Neural progenitor cell (in vitro differentiated cells): ENCODE measurements at regions not wholly inside any gene's neighbourhood (a gene's known extent, or its start where the extent isn't known, plus 50 kb on each side); places are given as distances from the start of the nearest gene placed in this dataset.

Experiments used
- DNase-seq: peaks from one replicate; pipeline ENCODE4 v3.0.0-alpha.2; 2016; ENCODE audit warnings: low spot score
- H2AFZ ChIP-seq: fragments of 200-600 bp; sonication (generic); replicated peaks from 2 replicates; pipeline ENCODE4 v1.6.1; 2016; ENCODE audit warnings: antibody characterized with exemption
- H3F3A ChIP-seq: fragments of 200-600 bp; sonication (generic); 2 replicates; pipeline ENCODE4 v1.6.1; 2016; ENCODE audit warnings: antibody characterized with exemption, low read depth
- H3K27ac ChIP-seq: fragments of 200-600 bp; sonication (generic); 2 replicates; pipeline ENCODE4 v1.5.1; 2016; ENCODE audit warnings: mild to moderate bottlenecking
- H3K27me3 ChIP-seq: fragments of 200-600 bp; sonication (generic); 2 replicates; pipeline ENCODE4 v1.6.1; 2016; ENCODE audit warnings: mild to moderate bottlenecking, moderate library complexity
- H3K36me3 ChIP-seq: fragments of 200-600 bp; sonication (generic); 2 replicates; pipeline ENCODE4 v1.5.1; 2016
- H3K4me1 ChIP-seq: fragments of 200-600 bp; sonication (generic); 2 replicates; pipeline ENCODE4 v1.6.1; 2016; ENCODE audit warnings: mixed run types
- H3K4me2 ChIP-seq: fragments of 200-600 bp; sonication (generic); 2 replicates; pipeline ENCODE4 v1.6.1; 2016
- H3K4me3 ChIP-seq: fragments of 200-600 bp; sonication (generic); 2 replicates; pipeline ENCODE4 v1.5.1; 2016
- H3K79me2 ChIP-seq: fragments of 200-600 bp; sonication (generic); 2 replicates; pipeline ENCODE4 v1.6.1; 2016; ENCODE audit warnings: low read depth
- H3K9ac ChIP-seq: fragments of 200-600 bp; sonication (generic); 2 replicates; pipeline ENCODE4 v1.6.1; 2016
- H3K9me3 ChIP-seq: fragments of 200-600 bp; sonication (generic); 2 replicates; pipeline ENCODE4 v1.5.1; 2016; ENCODE audit warnings: low read depth
- H4K20me1 ChIP-seq: fragments of 200-600 bp; sonication (generic); 2 replicates; pipeline ENCODE4 v1.6.1; 2016; ENCODE audit warnings: low read depth
- H3K27ac Mint-ChIP-seq: 3 replicates; pipeline ENCODE4 v1.8.0; 2021; ENCODE audit warnings: mixed read lengths
- H3K27me3 Mint-ChIP-seq: 2 replicates; pipeline ENCODE4 v1.8.0; 2022; ENCODE audit warnings: low read depth, mild to moderate bottlenecking, inconsistent platforms, moderate library complexity, mixed read lengths; ENCODE audit not compliant: insufficient read depth
- H3K36me3 Mint-ChIP-seq: 3 replicates; pipeline ENCODE4 v1.8.0; 2021; ENCODE audit warnings: mixed read lengths
- H3K4me1 Mint-ChIP-seq: 3 replicates; pipeline ENCODE4 v1.8.0; 2021; ENCODE audit warnings: mixed read lengths
- H3K4me3 Mint-ChIP-seq: 3 replicates; pipeline ENCODE4 v1.8.0; 2021; ENCODE audit warnings: mild to moderate bottlenecking, moderate library complexity, mixed read lengths
- H3K9me3 Mint-ChIP-seq: 3 replicates; pipeline ENCODE4 v1.8.0; 2020; ENCODE audit warnings: mixed read lengths
- EZH2 ChIP-seq: fragments of 200-600 bp; sonication (generic); IDR thresholded peaks from 2 replicates; pipeline ENCODE4 v1.6.1; 2017; ENCODE audit warnings: antibody characterized with exemption, mild to moderate bottlenecking, moderate library complexity
- EZH2phosphoT487 ChIP-seq: fragments of 200-600 bp; sonication (generic); IDR thresholded peaks from 2 replicates; pipeline ENCODE4 v1.6.1; 2017; ENCODE audit warnings: antibody characterized with exemption
- TF ChIP-seq, protein P1 (sequence below): fragments of 200-600 bp; sonication (generic); IDR thresholded peaks from 2 replicates; pipeline ENCODE4 v1.5.1; 2017; ENCODE audit warnings: antibody characterized with exemption, mild to moderate bottlenecking

DNA sequence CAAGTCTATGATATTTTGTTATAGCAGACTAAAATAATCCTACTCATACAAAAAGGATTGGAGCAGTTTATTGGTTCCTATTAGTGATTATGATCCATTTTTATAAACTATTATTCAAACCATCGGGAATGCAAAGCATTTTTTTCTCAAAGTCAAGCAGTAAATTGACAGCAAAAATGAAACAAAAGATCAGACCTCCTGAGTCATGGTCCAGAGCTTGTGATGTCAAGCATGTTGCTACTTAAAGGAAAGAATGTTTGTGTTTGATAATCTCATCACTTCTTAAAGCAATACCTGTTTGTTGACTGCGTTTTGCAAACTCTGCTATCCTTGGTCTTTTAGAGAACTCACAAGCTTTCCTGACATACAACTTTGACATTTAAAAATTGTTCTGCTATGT lies 204.4 kb downstream of the SAMD5 start:
- no peak overlapping the region for H2AFZ ChIP-seq
- Mint-ChIP-seq H3K27me3 (no peaks in the 10 kb centered on the region), H3K27ac (no peak overlapping the region), H3K4me3 (no peak overlapping the region), H3K9me3 (peaks cover 3% of the 10 kb centered on the region), H3K36me3 (peaks cover 5% of the 10 kb centered on the region), H3K4me1 (peaks cover 9% of the 10 kb centered on the region)
- H3K9ac ChIP-seq, result no peak overlapping the region
- H3K27ac ChIP-seq, result no peak overlapping the region
- DNase-seq, result no peak
- no peaks in the 10 kb centered on the region for H3K79me2 ChIP-seq
- no peaks in the 10 kb centered on the region for H3K9me3 ChIP-seq
- H3F3A ChIP-seq, result no peaks in the 10 kb centered on the region
- TF ChIP-seq EZH2phosphoT487 (no peak), EZH2 (no peak)
- TF ChIP-seq, protein P1, sequence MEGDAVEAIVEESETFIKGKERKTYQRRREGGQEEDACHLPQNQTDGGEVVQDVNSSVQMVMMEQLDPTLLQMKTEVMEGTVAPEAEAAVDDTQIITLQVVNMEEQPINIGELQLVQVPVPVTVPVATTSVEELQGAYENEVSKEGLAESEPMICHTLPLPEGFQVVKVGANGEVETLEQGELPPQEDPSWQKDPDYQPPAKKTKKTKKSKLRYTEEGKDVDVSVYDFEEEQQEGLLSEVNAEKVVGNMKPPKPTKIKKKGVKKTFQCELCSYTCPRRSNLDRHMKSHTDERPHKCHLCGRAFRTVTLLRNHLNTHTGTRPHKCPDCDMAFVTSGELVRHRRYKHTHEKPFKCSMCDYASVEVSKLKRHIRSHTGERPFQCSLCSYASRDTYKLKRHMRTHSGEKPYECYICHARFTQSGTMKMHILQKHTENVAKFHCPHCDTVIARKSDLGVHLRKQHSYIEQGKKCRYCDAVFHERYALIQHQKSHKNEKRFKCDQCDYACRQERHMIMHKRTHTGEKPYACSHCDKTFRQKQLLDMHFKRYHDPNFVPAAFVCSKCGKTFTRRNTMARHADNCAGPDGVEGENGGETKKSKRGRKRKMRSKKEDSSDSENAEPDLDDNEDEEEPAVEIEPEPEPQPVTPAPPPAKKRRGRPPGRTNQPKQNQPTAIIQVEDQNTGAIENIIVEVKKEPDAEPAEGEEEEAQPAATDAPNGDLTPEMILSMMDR, result no peak
- no peaks in the 10 kb centered on the region for H3K27me3 ChIP-seq
- no peaks in the 10 kb centered on the region for H3K36me3 ChIP-seq
- H4K20me1 ChIP-seq, result no peaks in the 10 kb centered on the region
- no peak overlapping the region for H3K4me2 ChIP-seq
- H3K4me3 ChIP-seq, result no peak overlapping the region
- no peaks in the 10 kb centered on the region for H3K4me1 ChIP-seq

GRCh38 chr6:147715035-147715434 lies 206.5 kb downstream of the SAMD5 start:
- H3K9me3 ChIP-seq, result no peaks in the 10 kb centered on the region
- no peak overlapping the region for H3K4me3 ChIP-seq
- H3K36me3 ChIP-seq, result no peaks in the 10 kb centered on the region
- Mint-ChIP-seq H3K4me1 (no peaks in the 10 kb centered on the region), H3K27ac (no peak overlapping the region), H3K36me3 (peaks cover 5% of the 10 kb centered on the region), H3K4me3 (no peak overlapping the region), H3K9me3 (peaks cover 7% of the 10 kb centered on the region), H3K27me3 (no peaks in the 10 kb centered on the region)
- H3K9ac ChIP-seq, result no peak overlapping the region
- H3K27ac ChIP-seq, result no peak overlapping the region
- H4K20me1 ChIP-seq, result no peaks in the 10 kb centered on the region
- H3K79me2 ChIP-seq, result no peaks in the 10 kb centered on the region
- no peak overlapping the region for H2AFZ ChIP-seq
- no peaks in the 10 kb centered on the region for H3F3A ChIP-seq
- H3K4me2 ChIP-seq, result no peak overlapping the region
- TF ChIP-seq, protein P1, result no peak
- TF ChIP-seq EZH2 (no peak), EZH2phosphoT487 (no peak)
- H3K4me1 ChIP-seq, result no peaks in the 10 kb centered on the region
- H3K27me3 ChIP-seq, result no peaks in the 10 kb centered on the region
- no peak for DNase-seq

- no peak overlapping the region for H3K27ac ChIP-seq
- no peaks in the 10 kb centered on the region for H3F3A ChIP-seq
- no peaks in the 10 kb centered on the region for H3K27me3 ChIP-seq
- H3K9ac ChIP-seq, result no peak overlapping the region
- H2AFZ ChIP-seq, result no peak overlapping the region
- DNase-seq, result no peak
- H3K27ac Mint-ChIP-seq, result no peak overlapping the region
- H3K36me3 ChIP-seq, result no peaks in the 10 kb centered on the region
- H3K4me3 ChIP-seq, result no peak overlapping the region
- peaks cover 5% of the 10 kb centered on the region for H3K36me3 Mint-ChIP-seq
- no peaks in the 10 kb centered on the region for H3K27me3 Mint-ChIP-seq
- H3K9me3 ChIP-seq, result no peaks in the 10 kb centered on the region
- no peaks in the 10 kb centered on the region for H3K4me1 Mint-ChIP-seq
- no peaks in the 10 kb centered on the region for H3K4me1 ChIP-seq
- H3K4me3 Mint-ChIP-seq, result no peak overlapping the region
- no peaks in the 10 kb centered on the region for H4K20me1 ChIP-seq
- no peak overlapping the region for H3K4me2 ChIP-seq
- H3K9me3 Mint-ChIP-seq, result peaks cover 7% of the 10 kb centered on the region
- no peaks in the 10 kb centered on the region for H3K79me2 ChIP-seq
- TF ChIP-seq EZH2phosphoT487 (no peak), EZH2 (no peak)
- TF ChIP-seq, protein P1, result no peak
These were observed 207.9 kb downstream of the SAMD5 start for GRCh38 chr6:147716434-147716833.

DNA sequence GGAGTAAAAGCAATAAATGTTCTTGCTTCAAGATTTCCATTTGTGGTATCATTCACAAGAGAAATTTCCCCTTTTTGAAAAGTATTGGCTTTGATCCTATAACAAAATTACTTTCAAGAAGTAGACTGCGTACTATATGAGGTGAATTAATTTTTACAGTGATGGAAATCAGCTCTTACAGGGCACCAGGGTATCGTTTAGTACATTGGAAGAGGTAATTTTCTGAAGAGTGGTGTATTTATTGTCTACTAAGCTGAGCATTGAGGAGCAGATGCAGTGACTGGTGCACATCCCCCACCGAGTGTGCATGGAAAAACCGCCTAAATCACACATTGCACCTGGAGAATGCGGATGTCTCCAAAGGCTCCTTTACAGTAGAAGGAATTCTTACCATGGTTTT lies 209.5 kb downstream of the SAMD5 start:
- Mint-ChIP-seq H3K4me3 (no peak overlapping the region), H3K27ac (no peak overlapping the region)

More for the DNA sequence above, 209.5 kb downstream of the SAMD5 start:
- H2AFZ ChIP-seq, result no peak overlapping the region
- no peak overlapping the region for H3K9ac ChIP-seq
- no peaks in the 10 kb centered on the region for H3K9me3 ChIP-seq
- DNase-seq, result no peak
- no peaks in the 10 kb centered on the region for H3K27me3 ChIP-seq
- Mint-ChIP-seq H3K9me3 (peaks cover 11% of the 10 kb centered on the region), H3K27me3 (no peaks in the 10 kb centered on the region), H3K4me1 (no peaks in the 10 kb centered on the region), H3K36me3 (peaks cover 6% of the 10 kb centered on the region)
- H3K4me3 ChIP-seq, result no peak overlapping the region
- no peaks in the 10 kb centered on the region for H3K4me1 ChIP-seq
- no peak for TF ChIP-seq EZH2
- no peak for TF ChIP-seq EZH2phosphoT487
- TF ChIP-seq, protein P1, result no peak
- no peak overlapping the region for H3K4me2 ChIP-seq
- no peaks in the 10 kb centered on the region for H4K20me1 ChIP-seq
- no peaks in the 10 kb centered on the region for H3F3A ChIP-seq
- H3K79me2 ChIP-seq, result no peaks in the 10 kb centered on the region
- no peaks in the 10 kb centered on the region for H3K36me3 ChIP-seq
- H3K27ac ChIP-seq, result no peak overlapping the region
